GM20000 (cell line): ENCODE measurements at regions not wholly inside any gene's neighbourhood (a gene's known extent, or its start where the extent isn't known, plus 50 kb on each side); places are given as distances from the start of the nearest gene placed in this dataset.
"Not testable (repeated sequence)": the region's sequence is repeated elsewhere in the genome, so short reads cannot be mapped to it uniquely, and the experiment has no call there.

Experiments used
- DNase-seq: peaks from one replicate; pipeline ENCODE4 v3.0.0; 2012; ENCODE audit warnings: low spot score

DNA sequence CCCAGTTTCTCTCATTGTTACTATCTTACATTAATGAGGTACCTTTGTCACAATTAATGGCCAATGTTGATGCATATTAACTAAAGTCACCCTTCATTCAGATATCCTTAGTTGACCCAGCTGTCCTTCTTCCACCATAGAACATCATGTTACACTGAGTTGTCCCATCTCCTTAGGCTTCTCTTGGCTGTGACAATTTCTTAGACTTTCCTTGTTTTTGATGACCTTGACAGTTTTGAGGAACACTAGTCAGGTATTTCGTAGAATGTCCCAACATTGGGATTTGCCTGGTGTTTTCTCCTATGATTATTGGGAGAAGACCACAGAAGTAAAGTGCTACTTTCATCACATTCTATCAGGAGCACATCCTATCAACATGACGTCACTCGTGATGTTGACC, 261.8 kb downstream of the BCL2L11 start:
- not testable (repeated sequence) for DNase-seq

DNA sequence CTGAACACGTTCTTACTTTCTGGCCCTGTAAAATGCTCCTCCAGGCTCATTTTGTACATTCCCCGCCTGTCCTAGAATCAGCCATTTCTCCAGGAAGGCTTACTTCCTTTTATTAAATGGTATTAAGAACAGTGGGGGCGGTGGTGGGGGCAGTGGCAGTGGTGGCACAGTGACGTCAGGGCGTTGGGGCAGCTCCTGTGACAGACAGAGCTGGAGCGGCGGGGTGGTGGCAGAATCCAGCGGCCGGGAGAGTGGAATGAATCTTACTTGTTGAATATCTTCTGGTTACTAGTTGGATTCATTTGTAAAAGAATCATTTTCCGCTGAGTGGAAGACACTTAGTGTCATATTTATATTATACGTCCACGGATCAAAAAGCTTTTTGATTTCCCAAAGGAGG, 262.6 kb downstream of the BCL2L11 start:
- DNase-seq: not testable (repeated sequence)

- DNase-seq: not testable (repeated sequence)
These were observed 264.7 kb downstream of the BCL2L11 start for GRCh38 chr2:111385226-111385957.

DNA sequence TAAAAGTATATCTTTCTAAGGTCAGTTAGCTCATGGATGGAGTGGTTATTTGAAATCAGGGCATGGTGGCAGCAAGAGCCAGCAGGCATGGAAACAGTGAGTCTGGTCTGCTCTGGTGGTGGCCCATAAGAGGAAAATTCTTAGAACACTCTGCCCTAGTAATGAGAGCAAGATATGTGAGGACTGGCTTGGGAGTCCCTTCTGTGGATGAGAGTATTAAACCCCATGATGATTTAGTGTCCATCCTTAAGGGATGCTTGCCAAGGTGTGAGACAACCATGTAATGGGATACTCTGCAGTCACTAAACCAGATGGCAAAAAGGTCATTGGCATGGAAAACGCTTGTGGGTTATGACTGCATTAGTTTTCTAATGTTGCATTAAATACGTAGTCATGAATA, 269.9 kb downstream of the BCL2L11 start:
- not testable (repeated sequence) for DNase-seq

DNA sequence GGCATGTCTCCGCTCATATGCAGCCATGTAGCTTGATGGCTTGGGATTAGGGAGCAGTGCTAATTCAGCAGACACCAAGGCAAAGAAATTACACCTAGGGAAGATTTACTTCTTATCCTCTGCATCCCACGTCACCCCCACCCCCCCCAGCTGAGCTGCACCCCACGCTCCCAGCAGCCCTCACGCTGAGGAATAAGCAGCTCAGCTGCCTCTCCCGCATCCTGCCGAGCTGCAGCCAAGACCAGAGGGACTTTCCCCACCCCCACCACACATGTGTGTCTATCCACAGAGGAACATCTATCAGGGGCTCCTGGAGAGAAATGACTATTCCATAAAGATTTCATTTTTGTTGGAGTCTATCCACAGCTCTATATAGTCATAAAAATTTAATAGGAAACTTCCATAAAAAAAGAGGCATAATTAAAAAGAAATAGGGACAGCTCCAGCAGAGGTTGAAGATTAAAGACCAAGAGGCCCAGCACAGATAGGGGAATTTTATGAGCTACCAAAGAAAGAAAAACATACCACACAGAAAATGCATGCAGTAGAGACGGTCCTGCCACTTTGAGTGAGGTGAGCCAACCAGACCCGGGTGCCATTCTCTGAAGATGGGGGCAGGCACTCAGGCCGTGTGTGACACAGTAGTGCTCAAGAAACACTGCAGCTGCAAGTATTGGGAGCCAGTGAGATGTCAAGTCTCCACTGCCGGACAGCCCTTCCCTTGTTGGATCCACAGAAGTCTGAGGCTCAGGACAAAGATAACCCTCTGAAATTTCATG, 274.8 kb downstream of the BCL2L11 start:
- DNase-seq: peak; percentile 4

GRCh38 chr2:111400598-111401253, 280.0 kb downstream of the BCL2L11 start:
- not testable (repeated sequence) for DNase-seq

- not testable (repeated sequence) for DNase-seq
These were observed 280.8 kb downstream of the BCL2L11 start for GRCh38 chr2:111401270-111402140.

DNA sequence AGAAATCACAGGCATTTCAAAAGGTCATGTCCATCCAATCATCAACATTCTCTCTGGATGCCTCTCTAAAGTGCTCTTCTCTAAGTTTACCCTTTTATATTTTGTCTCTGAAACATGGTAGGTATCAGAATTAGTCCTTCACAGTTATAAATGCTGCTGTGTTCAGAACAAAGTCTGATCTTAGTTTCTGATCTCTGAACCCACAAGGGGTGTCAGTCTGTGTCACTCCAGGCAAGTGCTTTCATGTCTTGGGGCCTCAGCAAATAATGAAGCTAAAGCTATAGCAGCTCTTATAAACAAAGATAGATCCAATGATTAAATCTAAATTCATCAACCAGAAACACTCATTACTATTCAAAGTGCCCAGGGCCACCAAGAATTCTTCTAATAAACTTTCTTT, 281.7 kb downstream of the BCL2L11 start:
- not testable (repeated sequence) for DNase-seq

- DNase-seq: not testable (repeated sequence)
These were observed 282.6 kb downstream of the BCL2L11 start for GRCh38 chr2:111403287-111403686.

GRCh38 chr2:111406616-111407015, 285.9 kb downstream of the BCL2L11 start:
- not testable (repeated sequence) for DNase-seq

DNA sequence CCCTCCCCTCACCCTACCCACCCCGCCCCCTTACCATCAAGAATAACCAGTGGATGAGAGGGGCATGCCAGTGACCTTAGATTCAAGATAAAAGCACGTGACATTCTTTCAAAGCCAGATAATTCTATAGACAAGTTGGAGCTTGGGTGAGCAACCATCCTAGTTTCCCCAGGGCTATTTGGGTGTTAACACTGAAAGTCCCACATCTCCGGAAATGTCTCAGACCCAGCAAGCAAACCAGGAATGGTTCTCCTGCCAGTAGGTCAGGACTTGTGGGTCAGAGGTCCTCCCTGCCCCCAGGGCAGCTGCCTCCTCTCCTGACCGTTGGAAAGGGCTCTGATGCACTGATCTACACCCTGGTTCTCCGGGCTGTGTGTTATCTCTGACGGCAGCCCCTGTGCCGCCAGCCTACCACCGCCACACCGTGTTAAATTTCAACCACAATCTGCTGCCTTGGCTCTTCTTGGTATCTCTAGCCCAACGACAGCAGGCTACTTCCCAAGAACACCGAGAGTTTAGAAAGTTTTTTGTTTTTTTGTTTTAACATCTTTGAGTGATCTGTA, 287.0 kb downstream of the BCL2L11 start:
- DNase-seq: not testable (repeated sequence)

DNA sequence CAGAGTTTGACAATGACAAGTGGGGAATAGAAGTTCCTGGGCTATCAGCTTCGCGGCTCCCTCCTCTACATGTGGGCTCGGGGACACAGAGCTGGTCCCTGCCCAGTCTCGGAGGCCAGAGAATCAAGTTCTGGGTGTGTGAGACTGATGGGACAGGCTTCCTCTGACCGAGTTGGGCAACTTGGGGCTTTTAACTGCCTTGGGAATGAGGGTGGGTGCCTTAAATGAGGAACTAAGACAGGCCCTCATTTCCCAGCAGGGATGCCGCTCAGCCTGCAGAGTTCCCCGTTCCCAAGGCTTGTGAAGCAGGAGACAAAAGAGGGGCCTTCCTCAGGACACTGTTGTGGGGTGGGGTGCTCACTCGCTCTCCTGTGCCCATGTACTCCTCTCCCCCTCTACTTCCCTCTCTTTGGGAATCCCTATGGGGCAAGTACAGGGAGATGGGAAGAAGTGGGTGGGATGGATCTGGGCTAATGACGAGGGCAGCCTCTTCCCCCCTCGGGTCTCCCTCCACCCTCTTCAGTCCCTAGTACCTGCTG, 290.2 kb downstream of the BCL2L11 start:
- DNase-seq: not testable (repeated sequence)

GRCh38 chr2:111411867-111412681, 291.4 kb downstream of the BCL2L11 start:
- DNase-seq: not testable (repeated sequence)

DNA sequence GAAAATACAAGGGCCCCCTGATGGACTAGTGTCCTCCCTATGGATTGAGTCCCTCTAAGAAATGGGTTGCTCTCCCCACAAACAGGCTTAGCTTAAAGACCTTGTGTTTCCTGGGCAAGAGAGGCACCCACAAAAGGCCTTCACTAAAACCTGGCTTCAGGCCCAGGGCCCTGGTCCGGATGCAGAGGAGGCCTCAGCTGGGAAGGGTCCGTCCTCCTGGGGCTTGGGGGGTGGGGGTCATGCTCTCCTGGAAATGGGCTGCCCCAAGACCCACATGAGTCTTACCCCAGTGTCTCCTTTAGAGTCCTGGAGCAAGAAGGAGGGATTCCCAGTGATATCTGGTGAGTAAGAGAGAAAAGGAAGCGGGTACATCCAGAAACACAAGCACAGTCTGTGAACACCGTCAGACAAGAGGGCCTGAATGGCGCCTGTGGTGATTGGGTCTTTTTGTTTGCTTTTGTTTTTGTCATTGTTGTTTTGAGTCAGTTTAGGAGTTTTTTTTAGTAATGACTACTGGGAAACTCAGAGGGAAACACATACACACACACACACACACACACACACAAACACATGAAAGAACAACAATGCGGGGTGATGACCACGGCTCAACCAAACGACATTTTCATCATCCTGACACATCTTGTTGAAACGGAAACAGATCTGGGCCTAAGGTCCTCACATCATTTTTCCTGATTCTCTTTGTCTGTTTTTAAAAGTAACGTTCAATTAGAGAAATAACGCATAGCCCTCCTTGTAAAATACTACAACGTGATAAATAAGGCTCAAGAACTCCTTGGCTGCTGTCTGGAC, 292.3 kb downstream of the BCL2L11 start:
- not testable (repeated sequence) for DNase-seq

DNA sequence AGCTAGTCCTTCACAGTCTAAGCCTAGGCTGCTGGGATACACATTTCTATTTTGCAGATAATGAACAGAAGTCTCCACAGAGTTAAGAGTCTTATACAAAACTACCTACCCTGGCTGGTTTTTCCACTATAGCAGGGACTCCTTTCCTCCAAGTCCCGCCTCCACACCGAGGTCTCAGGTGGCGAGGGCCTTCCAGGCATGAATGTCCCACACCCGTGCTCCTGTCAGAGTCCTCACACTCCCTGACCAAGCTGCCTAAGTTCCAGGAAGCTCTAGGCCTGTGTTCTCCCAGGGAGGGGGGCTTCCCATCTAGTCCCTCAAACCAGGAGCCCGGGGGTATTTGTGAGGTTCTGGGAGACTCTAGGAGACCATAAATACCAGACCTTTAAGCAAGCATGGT, 293.2 kb downstream of the BCL2L11 start:
- DNase-seq: not testable (repeated sequence)

DNA sequence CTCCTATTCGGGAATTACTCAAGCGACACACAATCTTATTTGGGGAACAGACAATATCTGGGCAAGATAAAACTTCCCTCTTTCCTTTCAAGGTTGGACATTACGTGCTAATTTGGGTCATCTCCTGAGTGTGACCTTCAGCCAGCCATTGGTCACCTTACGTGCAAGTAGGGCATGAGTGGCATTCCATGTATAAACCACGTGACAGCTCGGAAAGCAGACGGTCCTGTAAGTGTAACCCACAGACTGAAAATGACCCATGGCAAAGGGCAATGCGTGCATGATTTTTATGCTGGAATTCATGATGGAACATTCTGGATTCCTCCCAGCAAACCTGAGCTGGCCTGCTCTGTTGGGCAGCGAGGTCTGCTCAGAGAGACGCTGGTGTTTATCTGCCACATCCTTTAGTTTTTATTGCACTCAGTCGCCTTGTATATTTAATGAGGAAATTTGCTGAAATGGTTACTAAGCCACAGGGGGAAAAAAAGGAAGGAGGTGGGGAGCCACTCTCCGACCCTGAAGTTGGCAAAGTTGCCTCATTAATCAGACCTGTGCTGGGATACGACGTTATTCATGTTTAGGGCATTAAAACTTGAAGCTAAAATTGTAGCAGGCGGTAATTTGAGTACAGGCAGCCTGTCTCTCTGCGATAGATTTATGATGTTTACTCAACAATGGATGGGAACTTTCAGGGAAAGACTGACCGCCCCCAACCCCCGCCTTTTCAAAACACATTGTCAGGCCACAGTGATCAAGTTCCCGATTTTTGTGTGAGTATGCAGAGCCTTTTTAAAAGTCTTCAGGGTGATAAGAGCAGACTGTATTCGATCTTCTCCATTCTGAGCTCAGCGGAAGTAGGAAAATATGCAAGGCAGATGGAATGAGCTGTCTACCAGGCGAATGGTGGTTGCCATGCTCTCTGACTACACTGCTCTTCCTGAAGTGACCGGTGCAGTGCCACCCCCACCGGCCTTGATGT, 295.3 kb downstream of the BCL2L11 start:
- DNase-seq: not testable (repeated sequence)

DNA sequence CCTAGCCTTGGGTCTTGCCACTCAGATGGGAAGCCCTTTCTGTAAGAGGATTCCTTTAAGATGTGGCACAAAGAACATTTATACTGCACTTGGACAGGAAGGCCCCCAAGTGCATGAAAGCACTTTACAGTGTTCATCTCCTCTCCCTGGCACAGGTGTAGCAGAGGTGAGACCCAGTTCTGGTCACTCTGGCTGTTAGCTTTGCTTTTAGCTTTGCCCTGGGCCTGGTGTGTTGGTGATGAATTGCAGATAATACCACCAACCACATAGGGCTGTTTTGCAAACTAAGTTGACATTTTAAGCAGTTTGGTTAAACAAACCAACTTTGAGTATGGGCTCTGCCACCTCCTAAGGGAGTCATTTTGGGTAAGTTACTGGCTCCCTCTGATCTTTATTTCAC, 296.3 kb downstream of the BCL2L11 start:
- DNase-seq: not testable (repeated sequence)
